PFSK-1 (cell line): ENCODE measurements at regions not wholly inside any gene's neighbourhood (a gene's known extent, or its start where the extent isn't known, plus 50 kb on each side); places are given as distances from the start of the nearest gene placed in this dataset.

ENCODE experiments used
- FOXP2 ChIP-seq: optimal IDR thresholded peaks from 2 replicates; pipeline ENCODE3; 2011; ENCODE audit warnings: borderline replicate concordance, control low read depth, inconsistent platforms; ENCODE audit not compliant: insufficient read depth; ENCODE audit errors: extremely low read length, extremely low read depth
- POLR2AphosphoS5 ChIP-seq: IDR thresholded peaks from 2 replicates; pipeline ENCODE4 v1.6.1; 2012; ENCODE audit warnings: low read depth, mild to moderate bottlenecking, control low read depth, low read length, moderate library complexity
- SIN3A ChIP-seq: IDR thresholded peaks from 2 replicates; pipeline ENCODE4 v1.6.1; 2012; ENCODE audit warnings: mild to moderate bottlenecking, low read length, moderate library complexity, borderline replicate concordance; ENCODE audit not compliant: insufficient read depth
- TAF1 ChIP-seq: IDR thresholded peaks from 2 replicates; pipeline ENCODE4 v1.6.1; 2012; ENCODE audit warnings: low read length, control low read depth, borderline replicate concordance; ENCODE audit not compliant: insufficient read depth
- TF ChIP-seq, protein P1 (sequence below), 2 experiments: IDR thresholded peaks; 2 replicates each; pipeline versions ENCODE4 v1.6.1 to v1.8.0; 2011 to 2012; ENCODE audit warnings: low read depth in 2 of 2, low read length in 2 of 2, control low read depth in 1 of 2, inconsistent platforms in 1 of 2, mild to moderate bottlenecking in 1 of 2, moderate library complexity in 1 of 2; ENCODE audit not compliant: insufficient read depth in 1 of 2

DNA sequence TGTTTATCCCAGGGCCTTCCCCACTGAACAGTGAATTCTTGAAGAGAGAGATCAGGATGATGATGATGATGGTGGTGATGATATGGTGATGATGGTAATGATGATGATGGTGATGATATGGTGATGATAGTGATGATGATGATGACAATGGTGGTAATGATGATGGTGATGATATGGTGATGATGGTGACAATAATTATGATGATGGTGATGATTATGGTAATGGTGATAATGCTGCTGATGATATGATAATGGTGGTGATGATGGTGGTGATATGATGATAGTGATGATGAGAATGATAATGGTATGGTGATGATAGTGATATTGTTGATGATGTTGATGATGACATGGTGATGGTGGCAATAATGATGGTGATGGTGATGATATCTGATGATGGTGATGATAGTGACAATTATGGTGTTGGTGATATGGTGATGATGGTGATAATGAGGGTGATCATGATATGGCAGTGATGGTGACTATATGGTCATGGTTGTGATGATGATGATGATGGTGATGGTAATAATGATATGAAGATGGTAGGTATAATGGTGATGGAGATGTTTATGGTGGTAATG, 99.9 kb downstream of the HAPSTR1 start:
- no peak for TF ChIP-seq POLR2AphosphoS5
- TF ChIP-seq SIN3A: no peak
- no peak for TF ChIP-seq FOXP2
- no peak for TF ChIP-seq TAF1
- TF ChIP-seq, protein P1, sequence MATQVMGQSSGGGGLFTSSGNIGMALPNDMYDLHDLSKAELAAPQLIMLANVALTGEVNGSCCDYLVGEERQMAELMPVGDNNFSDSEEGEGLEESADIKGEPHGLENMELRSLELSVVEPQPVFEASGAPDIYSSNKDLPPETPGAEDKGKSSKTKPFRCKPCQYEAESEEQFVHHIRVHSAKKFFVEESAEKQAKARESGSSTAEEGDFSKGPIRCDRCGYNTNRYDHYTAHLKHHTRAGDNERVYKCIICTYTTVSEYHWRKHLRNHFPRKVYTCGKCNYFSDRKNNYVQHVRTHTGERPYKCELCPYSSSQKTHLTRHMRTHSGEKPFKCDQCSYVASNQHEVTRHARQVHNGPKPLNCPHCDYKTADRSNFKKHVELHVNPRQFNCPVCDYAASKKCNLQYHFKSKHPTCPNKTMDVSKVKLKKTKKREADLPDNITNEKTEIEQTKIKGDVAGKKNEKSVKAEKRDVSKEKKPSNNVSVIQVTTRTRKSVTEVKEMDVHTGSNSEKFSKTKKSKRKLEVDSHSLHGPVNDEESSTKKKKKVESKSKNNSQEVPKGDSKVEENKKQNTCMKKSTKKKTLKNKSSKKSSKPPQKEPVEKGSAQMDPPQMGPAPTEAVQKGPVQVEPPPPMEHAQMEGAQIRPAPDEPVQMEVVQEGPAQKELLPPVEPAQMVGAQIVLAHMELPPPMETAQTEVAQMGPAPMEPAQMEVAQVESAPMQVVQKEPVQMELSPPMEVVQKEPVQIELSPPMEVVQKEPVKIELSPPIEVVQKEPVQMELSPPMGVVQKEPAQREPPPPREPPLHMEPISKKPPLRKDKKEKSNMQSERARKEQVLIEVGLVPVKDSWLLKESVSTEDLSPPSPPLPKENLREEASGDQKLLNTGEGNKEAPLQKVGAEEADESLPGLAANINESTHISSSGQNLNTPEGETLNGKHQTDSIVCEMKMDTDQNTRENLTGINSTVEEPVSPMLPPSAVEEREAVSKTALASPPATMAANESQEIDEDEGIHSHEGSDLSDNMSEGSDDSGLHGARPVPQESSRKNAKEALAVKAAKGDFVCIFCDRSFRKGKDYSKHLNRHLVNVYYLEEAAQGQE (IDR thresholded peaks at IDR 0.05; ENCODE audit: insufficient read depth in 1 of 2, low read depth in 2 of 2, low read length in 2 of 2): no peak

GRCh38 chr16:9192746-9193145, 101.3 kb downstream of the HAPSTR1 start:
- TF ChIP-seq FOXP2 (no peak), POLR2AphosphoS5 (no peak), SIN3A (no peak), TAF1 (no peak)
- TF ChIP-seq, protein P1 (IDR thresholded peaks at IDR 0.05; ENCODE audit: insufficient read depth in 1 of 2, low read depth in 2 of 2, low read length in 2 of 2): no peak

DNA sequence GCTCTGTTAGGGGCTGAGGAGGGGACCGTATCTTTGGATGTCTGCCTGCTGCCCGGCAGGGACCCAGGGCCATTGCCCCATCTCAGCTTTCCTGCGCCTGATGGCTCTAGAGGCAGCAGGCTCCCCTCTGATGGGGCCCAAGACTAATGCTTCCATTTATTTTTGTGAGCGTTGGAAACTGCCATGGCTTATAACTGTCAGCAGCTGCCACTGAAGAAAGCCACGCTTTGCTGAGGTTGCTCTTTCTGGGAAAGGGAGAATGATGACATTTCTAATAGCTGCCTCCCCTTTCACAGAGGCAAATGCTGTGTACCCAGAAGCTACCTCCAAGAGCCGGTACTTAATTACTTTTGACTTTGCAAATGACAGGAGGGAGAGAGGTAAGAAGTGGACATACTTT, 103.8 kb downstream of the HAPSTR1 start:
- no peak for TF ChIP-seq TAF1
- no peak for TF ChIP-seq POLR2AphosphoS5
- no peak for TF ChIP-seq FOXP2
- no peak for TF ChIP-seq SIN3A
- TF ChIP-seq, protein P1 (IDR thresholded peaks at IDR 0.05; ENCODE audit: insufficient read depth in 1 of 2, low read depth in 2 of 2, low read length in 2 of 2): no peak

DNA sequence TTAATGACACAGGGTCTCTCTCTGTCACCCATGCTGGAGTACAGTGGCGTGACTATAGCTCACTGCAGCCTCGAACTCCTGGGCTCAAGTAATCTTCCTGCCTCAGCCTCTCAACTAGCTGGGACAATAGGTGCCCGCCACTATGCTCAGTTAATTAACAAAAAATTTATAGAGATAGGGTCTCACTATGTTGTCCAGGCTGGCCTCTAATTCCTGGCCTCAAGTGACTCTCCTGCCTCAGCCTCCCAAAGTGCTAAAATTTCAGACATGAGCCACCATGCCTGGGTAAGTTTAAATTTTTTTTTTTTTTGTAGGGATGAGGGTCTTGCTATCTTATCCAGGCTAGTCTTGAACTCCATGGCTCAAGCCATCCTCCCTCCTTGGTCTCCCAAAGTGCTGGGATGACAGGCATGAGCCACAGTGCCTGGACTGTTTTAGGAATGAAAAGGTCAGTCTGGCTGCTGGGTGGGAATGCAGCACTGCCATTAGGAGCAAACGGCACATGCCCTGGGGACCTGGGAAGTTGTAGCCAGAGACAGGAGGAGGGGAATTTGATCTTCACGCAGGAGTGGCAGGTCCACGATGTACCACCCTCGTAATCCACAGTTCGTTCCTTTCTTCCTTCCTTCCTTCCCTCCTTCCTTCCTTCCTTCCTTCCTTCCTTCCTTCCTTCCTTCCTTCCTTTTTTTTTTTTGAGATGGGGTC, 106.7 kb downstream of the HAPSTR1 start:
- no peak for TF ChIP-seq TAF1
- no peak for TF ChIP-seq POLR2AphosphoS5
- TF ChIP-seq, protein P1 (IDR thresholded peaks at IDR 0.05; ENCODE audit: insufficient read depth in 1 of 2, low read depth in 2 of 2, low read length in 2 of 2): no peak
- no peak for TF ChIP-seq FOXP2
- TF ChIP-seq SIN3A: no peak
